GM19438 (cell line): ENCODE measurements at regions not wholly inside any gene's neighbourhood (a gene's known extent, or its start where the extent isn't known, plus 50 kb on each side); places are given as distances from the start of the nearest gene placed in this dataset.
"Not testable (repeated sequence)": the region's sequence is repeated elsewhere in the genome, so short reads cannot be mapped to it uniquely, and the experiment has no call there.

ENCODE experiments used
- ATAC-seq: cut with Tn5 transposase; IDR thresholded peaks from one replicate; pipeline ENCODE4 v1.9.1; 2021; ENCODE audit warnings: low read depth; ENCODE audit not compliant: unreplicated experiment

GRCh38 chr1:221868593-221869303 is 126.9 kb upstream of the DUSP10 start:
- no peak for ATAC-seq

- no peak for ATAC-seq
Measured at GRCh38 chr1:221867003-221867402, 125.1 kb upstream of the DUSP10 start.

DNA sequence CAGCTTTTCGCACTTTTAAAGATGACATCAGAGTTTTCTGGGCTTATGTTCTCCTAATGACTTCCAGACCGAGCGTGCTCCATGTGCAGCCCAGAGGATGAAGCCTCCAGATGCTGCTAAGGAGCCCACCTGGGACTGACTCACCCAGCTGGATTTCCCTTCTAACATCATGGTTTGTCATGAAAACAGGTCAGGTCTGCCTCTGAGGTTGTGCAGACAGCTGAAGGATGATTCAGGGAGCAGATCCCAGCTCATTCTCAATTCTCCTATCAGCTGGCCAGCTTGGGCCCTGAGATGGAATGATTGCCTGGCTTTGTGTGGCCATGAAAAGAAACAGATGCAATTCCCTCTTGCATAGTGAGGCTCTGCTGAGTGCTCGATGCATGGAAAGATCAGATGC is 123.9 kb upstream of the DUSP10 start:
- no peak for ATAC-seq

GRCh38 chr1:221863635-221864034 is 121.7 kb upstream of the DUSP10 start:
- no peak for ATAC-seq

DNA sequence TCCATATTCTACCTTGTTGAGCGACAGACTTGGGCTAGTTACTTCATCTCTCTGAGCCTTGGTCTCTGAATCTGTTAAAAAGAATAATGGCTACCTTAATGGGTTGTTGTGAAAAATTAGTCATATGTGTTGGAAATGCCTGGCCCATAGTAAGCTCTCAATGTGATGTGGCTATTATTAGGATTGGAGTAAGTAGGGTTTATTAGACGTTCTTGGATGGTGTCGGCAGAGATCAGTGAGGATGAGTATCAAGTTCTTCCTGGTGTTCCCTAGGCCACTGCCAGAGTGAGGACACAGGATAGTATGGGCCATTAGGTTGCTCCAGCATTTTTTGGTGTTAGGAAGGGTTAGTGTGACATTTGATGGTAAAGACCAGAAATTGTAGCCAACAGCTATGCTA is 121.1 kb upstream of the DUSP10 start:
- ATAC-seq, result no peak

- ATAC-seq, result no peak
Measured at GRCh38 chr1:221858818-221859611, 117.1 kb upstream of the DUSP10 start.

DNA sequence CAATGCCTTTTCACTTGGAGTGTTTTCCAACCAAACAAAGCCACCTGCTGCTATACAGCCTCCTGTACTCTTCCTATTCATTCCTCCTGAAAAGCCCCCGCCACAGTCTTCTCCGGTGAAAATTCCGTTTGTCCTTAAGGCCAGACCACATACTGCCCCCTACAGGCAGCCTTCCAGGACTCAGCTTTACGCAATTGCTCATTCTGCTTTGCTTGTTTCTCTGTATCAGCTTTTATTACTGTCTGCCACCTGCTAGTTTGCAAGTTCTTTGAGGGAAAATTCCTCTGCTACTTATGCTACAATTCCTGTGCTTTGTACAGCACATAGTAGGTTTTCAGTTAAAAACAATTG is 115.2 kb upstream of the DUSP10 start:
- ATAC-seq, result not testable (repeated sequence)

DNA sequence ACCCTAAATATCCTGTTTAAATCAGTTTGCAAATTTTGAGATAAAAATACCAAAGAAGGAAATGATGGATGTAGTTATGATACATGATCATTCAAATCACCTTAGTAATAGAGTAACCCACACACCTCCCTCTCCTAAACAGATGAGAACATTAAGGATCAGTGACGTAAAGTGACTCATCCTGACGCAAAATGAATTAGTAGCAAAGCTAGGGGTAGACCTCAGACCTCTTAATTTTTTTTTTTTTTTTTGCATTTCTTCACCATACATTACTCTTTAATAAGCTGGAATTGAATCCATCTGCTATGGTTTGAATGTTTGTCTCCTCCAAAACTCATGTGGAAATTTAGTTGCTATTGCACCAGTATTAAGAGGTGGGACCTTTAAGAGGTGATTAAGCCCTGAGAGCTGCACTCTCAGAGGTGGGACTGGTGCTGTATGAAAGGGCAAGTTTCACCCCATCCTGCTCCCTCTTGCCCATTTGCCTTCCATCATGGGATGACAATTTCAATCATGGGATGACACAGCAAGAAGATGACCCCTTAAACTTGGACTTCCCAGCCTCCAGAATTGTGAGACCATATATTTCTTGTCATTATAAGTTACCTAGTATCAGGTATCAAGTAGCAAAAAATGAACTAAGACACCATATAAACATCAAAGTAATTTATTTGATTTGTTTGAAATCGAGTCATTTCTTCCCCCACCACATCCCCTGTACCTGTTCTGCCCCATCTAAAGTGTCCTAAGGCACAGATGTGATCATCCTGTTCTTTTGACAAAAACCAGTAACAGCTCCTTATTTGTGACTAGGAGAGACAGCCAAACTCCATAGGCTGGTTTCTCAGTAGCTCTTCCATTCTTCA is 114.6 kb upstream of the DUSP10 start:
- no peak for ATAC-seq

GRCh38 chr1:221855156-221855555 is 113.3 kb upstream of the DUSP10 start:
- no peak for ATAC-seq

DNA sequence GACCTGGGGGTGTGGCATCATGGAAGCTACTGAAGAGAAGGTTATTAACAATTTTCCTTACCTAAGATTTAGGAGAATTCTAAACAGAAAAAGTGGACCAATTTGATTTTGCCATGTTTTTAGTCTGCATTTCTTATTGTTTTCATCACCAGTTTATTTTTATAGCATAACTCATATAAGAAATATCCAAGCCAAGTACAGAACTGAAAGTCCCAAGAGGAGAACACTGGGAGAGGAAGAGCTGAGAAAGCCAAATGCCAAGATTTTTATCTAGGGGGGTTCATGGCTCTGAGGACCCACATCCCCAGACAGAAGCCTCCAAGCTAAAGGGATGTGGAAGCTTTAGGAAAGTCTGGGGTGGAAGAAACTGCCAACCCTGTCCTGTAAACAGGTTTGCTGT is 109.4 kb upstream of the DUSP10 start:
- ATAC-seq, result no peak

DNA sequence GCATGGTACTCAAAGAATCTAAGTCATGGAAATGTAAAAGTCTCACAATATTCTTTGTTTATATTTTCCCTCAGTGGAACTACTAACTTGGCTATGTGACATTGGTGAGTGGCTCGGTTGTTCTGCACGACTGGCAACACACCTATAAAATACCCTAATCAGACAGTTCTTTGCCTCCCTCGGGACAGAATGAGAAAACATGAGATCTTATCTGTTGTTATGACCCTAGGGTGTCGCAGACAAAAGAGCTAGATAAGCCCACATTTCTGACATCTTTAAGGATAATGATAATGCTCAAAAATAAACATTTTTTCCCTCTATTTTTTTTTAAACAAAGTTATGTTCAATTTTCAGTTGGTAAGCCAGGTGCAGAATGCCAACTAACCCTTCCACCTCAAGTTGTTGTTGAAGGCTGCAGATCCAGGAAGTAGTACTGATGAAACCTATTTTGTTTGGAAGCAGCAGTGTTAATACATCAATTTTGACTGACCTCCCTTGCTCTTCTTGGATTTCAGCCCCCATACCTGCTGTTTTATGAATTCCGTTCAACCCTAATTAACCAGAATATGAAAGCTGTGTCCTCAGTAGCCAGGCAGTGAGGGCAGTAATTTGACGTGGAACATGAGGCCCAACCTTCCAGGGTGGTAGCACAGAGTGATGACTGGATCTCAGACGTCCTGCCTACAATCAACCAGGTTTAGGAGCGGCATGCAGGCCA is 108.7 kb upstream of the DUSP10 start:
- no peak for ATAC-seq

DNA sequence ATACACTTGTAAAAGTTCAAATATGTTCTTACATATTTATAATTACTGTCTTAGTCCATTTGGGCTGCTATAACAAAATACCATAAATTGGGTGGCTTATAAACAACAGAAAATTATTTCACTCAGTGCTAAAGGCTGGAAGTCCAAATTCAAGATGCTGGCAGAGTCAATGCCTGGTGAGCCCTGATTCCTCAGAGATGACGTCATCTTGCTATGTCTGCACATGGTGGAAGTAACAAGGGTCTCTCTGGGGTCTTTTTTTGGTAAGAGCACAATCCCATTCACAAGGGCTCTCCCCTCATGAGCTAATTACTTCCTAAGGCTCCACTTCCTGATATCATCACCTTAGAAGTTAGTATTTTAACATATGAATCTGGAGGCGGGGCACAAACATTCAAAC is 108.0 kb upstream of the DUSP10 start:
- no peak for ATAC-seq

- no peak for ATAC-seq
Measured at GRCh38 chr1:221849110-221849509, 107.2 kb upstream of the DUSP10 start.

DNA sequence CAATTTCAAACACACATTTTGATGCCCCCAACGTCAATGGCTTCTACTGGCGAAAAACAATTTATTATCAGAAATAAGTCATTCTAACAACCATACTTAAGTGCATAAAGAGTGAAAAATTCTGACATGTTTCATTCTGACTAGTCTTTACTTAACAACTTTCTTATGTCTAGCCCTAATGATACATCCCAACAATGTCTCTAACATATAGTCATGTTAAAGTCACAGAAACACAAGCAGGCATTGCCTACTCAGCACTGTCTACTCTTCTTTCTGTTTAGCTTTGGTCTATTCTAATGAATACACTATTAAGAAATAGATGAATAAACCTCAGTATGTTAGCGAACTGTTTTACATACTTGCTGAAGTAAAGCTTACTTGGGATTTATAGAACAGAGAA is 105.8 kb upstream of the DUSP10 start:
- no peak for ATAC-seq

DNA sequence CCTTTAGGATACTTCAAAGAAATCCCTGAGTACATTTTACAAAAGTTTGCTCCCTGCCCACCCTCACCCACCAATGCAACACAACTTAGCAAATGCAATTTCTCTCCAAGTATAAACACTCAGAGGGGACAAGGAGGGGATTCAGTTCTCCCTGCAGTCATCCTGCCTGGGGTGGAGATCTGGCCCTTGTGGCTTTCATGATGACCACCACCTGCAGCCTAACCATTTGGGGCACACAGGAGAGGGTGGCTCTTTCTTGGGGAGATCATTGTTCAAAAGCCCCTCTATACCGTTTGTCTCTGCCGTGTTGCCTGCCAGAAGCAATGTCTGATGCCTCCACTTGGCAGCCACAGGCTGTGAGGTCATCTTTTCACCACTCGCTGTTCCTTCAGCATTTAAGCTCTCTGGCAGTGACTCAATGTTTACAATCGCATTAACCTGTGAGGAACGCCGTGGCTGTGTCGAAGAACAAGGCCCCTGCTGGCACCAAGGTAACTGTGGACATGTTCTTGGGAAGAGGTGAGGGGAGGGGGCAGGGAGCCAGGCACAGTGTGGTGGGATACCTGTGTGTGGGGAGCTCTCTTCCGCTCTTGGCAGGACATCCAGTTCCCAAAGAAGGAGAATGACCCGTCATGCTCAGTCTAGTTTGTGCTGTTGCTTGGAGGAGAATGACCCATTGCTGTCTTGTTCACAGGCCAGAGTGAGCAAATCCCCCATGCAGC is 103.9 kb upstream of the DUSP10 start:
- no peak for ATAC-seq

DNA sequence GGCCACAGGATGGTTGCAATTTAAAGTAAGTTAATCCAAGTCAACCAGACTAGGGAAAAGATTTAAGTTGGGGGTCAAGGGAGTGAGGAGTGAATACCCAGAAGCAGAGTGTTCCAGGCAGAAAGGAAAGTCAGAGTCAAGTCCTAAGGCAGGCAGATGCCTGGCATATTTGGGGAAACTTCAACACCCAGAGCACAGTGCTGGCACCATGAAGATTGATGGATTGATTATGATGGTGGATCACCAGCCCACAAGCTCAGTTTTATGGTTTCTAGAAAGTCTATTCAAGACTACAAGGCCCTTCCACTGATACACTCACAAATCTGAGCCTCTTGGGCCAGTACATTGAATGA is 100.1 kb upstream of the DUSP10 start:
- ATAC-seq, result no peak

DNA sequence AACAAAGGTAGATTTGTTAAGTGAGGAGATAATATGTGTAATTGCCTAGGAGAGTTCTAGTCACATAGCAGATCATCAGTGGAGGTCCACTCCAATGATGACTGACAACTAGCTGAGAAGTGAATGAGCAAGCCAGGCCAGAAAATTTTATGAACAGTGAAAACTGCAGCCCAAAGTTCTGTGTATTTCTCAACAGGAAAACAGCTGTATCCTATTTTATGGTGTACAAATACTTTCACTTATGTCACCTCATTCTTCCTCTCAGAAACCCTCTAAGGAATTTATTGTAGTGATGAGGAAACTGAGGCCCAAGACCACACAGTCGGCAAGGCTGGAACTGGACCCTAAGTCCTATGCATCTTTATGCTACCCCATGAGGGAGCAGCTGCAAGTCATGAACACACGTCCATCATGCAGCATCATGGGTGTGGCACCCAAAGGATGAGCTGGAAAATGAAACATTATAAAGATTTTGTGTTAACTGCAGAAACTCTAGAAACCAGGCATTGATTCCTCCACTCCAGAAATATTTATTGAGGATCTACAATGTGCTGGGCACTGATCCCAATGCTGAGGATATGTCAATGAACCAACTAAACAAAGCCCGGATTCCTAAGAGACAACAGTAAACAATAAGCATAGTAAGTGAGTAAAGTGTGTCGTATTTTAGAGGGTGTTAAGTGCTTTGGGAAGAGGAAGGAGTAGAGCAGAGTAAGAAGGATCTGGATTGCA is 99.5 kb upstream of the DUSP10 start:
- no peak for ATAC-seq

DNA sequence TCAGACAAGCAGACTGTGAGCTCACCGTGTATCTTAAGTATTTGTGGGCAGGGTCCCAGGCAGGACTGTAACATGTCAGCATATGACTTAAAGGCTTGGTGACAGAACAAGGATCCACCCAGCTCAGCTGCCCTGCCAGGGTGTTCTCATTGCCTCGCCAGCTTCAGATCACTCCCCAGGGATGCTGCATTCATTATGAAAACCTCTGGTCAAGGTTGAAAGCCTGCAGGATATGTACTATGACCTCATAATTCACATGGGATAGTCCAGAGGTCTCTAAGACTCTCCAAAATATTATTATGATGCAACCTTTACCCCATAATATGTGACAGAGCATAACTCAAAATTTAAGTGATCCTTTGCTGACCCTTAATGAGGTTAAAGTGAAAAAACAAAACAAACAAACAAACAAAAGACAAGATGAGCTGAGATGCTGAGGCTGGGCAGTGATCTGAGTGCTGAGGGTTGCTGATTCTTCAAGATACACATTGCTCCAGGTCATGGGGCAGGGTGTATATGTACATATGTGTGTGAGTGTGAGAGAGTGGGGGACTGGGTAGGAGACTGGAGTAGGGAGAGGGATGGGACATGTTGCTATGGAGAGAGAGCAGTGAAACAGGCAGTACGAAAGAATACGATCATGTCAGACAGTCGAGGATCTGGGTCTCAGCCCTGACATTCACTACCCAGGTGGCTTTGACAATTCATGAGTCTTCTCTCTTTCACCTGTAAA is 98.8 kb upstream of the DUSP10 start:
- ATAC-seq, result no peak
